ENCODE measurements at regions not wholly inside any gene's neighbourhood (a gene's known extent, or its start where the extent isn't known, plus 50 kb on each side); places are given as distances from the start of the nearest gene placed in this dataset.

- no peaks in the 10 kb centered on the region for H4K20me1 ChIP-seq (ENCODE audit: low read length)
- no peak for TF ChIP-seq EZH2phosphoT487 (IDR thresholded peaks at IDR 0.05; ENCODE audit: borderline replicate concordance, low read length)
- TF ChIP-seq, protein P1, sequence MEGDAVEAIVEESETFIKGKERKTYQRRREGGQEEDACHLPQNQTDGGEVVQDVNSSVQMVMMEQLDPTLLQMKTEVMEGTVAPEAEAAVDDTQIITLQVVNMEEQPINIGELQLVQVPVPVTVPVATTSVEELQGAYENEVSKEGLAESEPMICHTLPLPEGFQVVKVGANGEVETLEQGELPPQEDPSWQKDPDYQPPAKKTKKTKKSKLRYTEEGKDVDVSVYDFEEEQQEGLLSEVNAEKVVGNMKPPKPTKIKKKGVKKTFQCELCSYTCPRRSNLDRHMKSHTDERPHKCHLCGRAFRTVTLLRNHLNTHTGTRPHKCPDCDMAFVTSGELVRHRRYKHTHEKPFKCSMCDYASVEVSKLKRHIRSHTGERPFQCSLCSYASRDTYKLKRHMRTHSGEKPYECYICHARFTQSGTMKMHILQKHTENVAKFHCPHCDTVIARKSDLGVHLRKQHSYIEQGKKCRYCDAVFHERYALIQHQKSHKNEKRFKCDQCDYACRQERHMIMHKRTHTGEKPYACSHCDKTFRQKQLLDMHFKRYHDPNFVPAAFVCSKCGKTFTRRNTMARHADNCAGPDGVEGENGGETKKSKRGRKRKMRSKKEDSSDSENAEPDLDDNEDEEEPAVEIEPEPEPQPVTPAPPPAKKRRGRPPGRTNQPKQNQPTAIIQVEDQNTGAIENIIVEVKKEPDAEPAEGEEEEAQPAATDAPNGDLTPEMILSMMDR (conservative IDR thresholded peaks at IDR 0.05; ENCODE audit: low read depth, low read length) = peak; percentile 74
- ATAC-seq (no peak), DNase-seq (peak; percentile 66)
- H3K9me3 ChIP-seq (ENCODE audit: low read length) = no peaks in the 10 kb centered on the region
- H3K9ac ChIP-seq (ENCODE audit: low read length) = peak overlapping the region; percentile 77
- no peaks in the 10 kb centered on the region for H3K9me2 ChIP-seq (replicated peaks; ENCODE audit: low read length)
- ChIA-PET POLR2A (ENCODE audit: unreplicated experiment) (interaction anchor here (0.6 kb wide), 1 partner anchor 350 kb away, joined by 3 read pairs; no protein-coding TSS in a partner anchor), CTCF (no interaction called here)
- H3K27ac ChIP-seq (ENCODE audit: low read length) = peak overlapping the region; percentile 95
- intact Hi-C loops (cut with micrococcal nuclease) = loop anchor here (1.0 to 5.0 kb wide), 6 partner anchors 195 to 993 kb away; no protein-coding TSS in a partner anchor
- TSS peak; percentile 76 for BruUV-seq (replicated peaks)
- H3K4me2 ChIP-seq (ENCODE audit: low read length) = peak overlapping the region; percentile 88
- H3K4me3 ChIP-seq (ENCODE audit: low read length) = peak overlapping the region; percentile 66
- no peaks in the 10 kb centered on the region for H3K79me2 ChIP-seq (ENCODE audit: low read length)
- H3K36me3 ChIP-seq (ENCODE audit: low read depth, low read length) = no peaks in the 10 kb centered on the region
- H3F3A ChIP-seq (ENCODE audit: low read length, unreplicated experiment) = peaks cover 3% of the 10 kb centered on the region
- no peaks in the 10 kb centered on the region for H3K27me3 ChIP-seq (ENCODE audit: low read length)
- peaks cover 45% of the 10 kb centered on the region for H3K4me1 ChIP-seq (ENCODE audit: insufficient read depth, low read length)
- peak overlapping the region; percentile 90 for H2AFZ ChIP-seq (ENCODE audit: low read length)
Measured at GRCh38 chr12:91577586-91578539, 395.2 kb upstream of the DCN start.

- no peaks in the 10 kb centered on the region for H3K9me2 ChIP-seq (replicated peaks; ENCODE audit: low read length)
- H3K27me3 ChIP-seq (ENCODE audit: low read length) = no peaks in the 10 kb centered on the region
- no TSS peak for BruUV-seq (replicated peaks)
- ATAC-seq (peak; percentile 59), DNase-seq (peak; percentile 73)
- H2AFZ ChIP-seq (ENCODE audit: low read length) = no peak overlapping the region
- no peak overlapping the region for H3K9ac ChIP-seq (ENCODE audit: low read length)
- H3K27ac ChIP-seq (ENCODE audit: low read length) = peak overlapping the region; percentile 52
- POLR2A ChIA-PET (ENCODE audit: unreplicated experiment) = no interaction called here
- H3K4me2 ChIP-seq (ENCODE audit: low read length) = peak overlapping the region; percentile 25
- no peaks in the 10 kb centered on the region for H3K36me3 ChIP-seq (ENCODE audit: low read depth, low read length)
- CTCF ChIA-PET = interaction anchor here (0.6 kb wide), 1 partner anchor 1033 kb away, joined by 10 read pairs; no protein-coding TSS in a partner anchor
- no peaks in the 10 kb centered on the region for H3K79me2 ChIP-seq (ENCODE audit: low read length)
- H3F3A ChIP-seq (ENCODE audit: low read length, unreplicated experiment) = peaks cover 3% of the 10 kb centered on the region
- H3K4me3 ChIP-seq (ENCODE audit: low read length) = no peak overlapping the region
- intact Hi-C loops (cut with micrococcal nuclease) = loop anchor here (5.0 kb wide), 2 partner anchors 241 to 846 kb away; no protein-coding TSS in a partner anchor
- H3K4me1 ChIP-seq (ENCODE audit: insufficient read depth, low read length) = peaks cover 45% of the 10 kb centered on the region
- H4K20me1 ChIP-seq (ENCODE audit: low read length) = no peaks in the 10 kb centered on the region
- no peak for TF ChIP-seq EZH2 (IDR thresholded peaks at IDR 0.05; ENCODE audit: low read length, unreplicated experiment)
- no peak for TF ChIP-seq EZH2phosphoT487 (IDR thresholded peaks at IDR 0.05; ENCODE audit: borderline replicate concordance, low read length)
- TF ChIP-seq, protein P1 (conservative IDR thresholded peaks at IDR 0.05; ENCODE audit: low read depth, low read length) = no peak
- H3K9me3 ChIP-seq (ENCODE audit: low read length) = no peaks in the 10 kb centered on the region
Measured at GRCh38 chr12:91576432-91576831, 393.8 kb upstream of the DCN start.

Measured in PC-3 (cell line).